NCI-H345 treated with DMSO at 0.1 percent for 48 hours (cell line): ENCODE measurements at regions not wholly inside any gene's neighbourhood (a gene's known extent, or its start where the extent isn't known, plus 50 kb on each side); places are given as distances from the start of the nearest gene placed in this dataset.
A peak's percentile ranks its signal among the peaks of the same experiment; 100 is the strongest.

ENCODE experiments used
- DNase-seq: peaks from one replicate; lab custom pipeline; 2025; ENCODE audit not compliant: unreplicated experiment; lab: John Stamatoyannopoulos, UW

GRCh38 chr14:86052868-86053267 is 522.9 kb downstream of the FLRT2 start:
- DNase-seq, result no peak

DNA sequence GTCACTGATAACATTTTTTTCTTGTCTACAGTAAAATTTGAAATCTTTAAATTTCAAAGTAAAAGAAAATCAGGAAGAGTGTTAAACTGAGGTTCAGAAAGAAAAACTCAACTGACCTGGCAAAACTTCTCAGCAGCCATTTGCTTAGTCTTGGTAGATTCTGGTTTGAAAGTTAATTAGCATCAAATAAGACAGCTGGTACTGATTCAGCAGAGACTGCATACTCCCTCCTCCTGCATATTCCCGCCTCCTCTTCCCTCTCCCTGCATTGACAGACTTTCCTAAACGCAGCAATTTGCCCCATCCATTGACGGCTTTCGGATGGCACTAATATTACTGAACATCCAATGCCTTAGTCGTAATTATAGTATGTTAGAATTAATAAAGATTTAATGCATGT is 520.8 kb downstream of the FLRT2 start:
- DNase-seq, result no peak

DNA sequence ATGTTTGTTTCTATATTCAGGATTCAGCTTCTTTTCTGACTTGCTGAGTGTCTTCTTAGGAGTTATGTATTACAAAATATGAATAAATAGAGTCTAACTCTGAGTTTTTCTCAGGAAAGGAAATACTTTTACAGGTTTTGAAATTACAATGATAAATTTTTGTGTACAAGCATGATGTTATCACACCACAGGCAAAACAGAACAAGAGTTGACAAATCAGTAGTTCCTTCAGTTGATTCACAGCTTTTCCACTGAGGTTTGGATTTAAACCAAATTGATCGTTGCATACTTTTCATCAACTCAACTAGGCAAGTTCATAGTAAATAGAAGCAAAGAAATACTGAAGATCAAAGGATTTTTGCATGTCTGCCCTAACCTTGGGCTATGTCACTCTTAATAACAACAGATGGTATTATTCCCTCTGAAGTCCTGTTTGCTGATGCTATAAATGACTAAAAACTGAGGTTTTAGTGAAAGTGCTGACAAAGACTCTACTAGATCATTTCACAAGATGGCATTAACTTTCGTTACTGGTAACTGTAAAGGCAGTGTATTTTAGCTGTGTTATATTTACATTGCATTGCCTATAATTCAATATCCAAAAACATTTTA is 520.2 kb downstream of the FLRT2 start:
- no peak for DNase-seq

GRCh38 chr14:86039176-86039575 is 509.2 kb downstream of the FLRT2 start:
- DNase-seq, result no peak

- peak; percentile 32 for DNase-seq
Observed at GRCh38 chr14:86038387-86039042, 508.6 kb downstream of the FLRT2 start.

DNA sequence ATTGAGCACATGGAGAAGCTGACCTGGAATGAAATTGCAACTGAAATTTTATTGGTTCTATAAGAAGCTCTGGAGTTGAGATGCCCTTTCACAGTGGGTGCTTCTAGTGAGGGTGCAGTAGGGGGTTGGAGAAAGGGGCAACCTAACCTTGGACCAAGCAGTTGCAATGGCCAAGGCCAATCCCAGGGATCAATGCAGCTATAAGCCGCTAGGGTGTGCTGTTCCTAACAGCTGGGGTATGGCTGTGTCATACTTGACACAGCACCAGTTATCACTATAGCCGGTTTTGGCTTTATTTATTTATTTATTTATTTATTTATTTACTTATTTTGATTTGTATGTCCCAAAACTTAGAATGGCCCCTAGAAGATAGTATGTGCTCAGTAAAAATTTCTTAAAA is 505.9 kb downstream of the FLRT2 start:
- DNase-seq, result no peak

- no peak for DNase-seq
Observed at GRCh38 chr14:86027990-86028389, 498.0 kb downstream of the FLRT2 start.

- DNase-seq, result no peak
Observed at GRCh38 chr14:86027144-86027543, 497.2 kb downstream of the FLRT2 start.

DNA sequence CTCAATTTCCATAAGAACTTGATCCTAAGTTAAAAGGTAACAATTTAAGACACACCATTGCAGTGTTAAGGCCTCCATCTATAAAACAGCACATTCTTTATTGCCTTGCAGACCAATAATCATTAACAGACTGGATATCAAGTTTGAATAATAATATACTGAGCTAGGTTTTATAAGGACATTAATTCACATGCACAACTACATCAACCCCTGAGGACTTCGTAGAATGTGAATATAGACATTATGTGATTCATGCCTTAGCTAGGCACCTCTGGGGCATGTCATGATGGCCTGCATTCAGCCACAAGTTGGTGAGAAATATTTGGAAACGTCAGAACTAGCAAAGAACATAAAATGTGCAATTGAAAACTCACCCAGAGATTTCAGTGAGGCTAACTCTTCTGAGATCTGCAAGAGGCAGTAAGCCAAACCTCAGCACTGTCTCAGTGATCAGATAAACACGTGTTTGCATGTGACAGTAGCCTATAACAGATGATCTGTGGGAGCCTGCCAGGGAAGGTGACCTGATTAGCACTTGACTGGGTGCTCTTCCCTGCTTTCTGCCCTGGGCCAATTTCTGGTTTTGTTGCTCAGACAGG is 492.2 kb downstream of the FLRT2 start:
- DNase-seq, result no peak

DNA sequence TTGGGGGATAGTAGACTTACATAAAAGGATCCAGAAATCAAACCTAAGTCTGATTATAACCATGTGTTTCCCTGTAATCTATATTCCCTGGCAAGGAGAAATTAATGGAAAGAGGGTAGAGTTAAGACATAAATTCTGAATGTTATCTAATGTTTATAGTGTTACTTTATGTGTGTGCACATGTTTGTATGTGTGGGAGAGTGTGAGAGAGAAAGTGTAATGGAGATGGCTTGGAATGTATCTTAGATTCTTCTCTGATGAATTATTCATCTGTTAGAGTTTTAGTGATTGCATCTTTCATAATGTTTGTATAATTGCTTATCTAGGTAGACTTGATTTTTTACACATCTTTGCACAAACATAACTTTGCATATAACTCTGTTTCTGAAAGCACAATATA is 490.9 kb downstream of the FLRT2 start:
- no peak for DNase-seq

GRCh38 chr14:86015941-86016340 is 486.0 kb downstream of the FLRT2 start:
- DNase-seq, result no peak

DNA sequence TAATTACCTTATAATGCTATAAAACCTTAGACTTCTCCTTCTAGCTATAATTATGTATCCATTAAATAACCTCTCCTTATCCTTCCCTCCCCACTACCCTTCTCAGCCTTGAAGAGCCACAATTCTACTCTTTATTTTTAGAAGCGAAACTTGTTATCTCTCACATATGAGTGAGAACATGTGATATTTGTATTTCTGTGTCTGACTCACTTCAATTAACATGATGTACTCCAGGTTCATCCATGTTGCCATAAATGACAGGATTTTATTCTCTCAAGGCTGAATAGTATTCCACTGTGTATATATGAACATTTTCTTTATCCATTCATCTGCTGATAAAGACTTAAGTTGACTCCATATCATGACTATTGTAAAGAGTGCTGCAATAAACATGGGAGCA is 485.6 kb downstream of the FLRT2 start:
- DNase-seq, result no peak

GRCh38 chr14:86013641-86014040 is 483.7 kb downstream of the FLRT2 start:
- DNase-seq, result no peak

DNA sequence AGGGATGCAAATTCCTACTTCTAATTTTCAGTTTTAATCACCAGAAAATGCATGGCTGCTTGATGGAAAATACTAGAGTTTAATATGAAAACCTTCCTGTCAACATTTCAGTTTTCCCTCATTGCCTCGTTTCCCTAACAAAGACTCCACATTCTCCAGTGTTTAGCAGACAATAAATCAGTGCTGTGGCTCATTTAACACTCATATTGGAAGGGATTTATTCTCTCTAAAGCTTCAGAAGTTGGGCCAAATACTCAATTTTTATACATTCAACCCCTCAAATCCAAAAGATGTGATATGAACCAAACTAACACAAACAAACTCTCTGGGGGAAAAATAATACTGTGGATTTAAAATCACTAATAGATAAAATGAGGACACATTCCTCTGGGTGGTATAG is 482.5 kb downstream of the FLRT2 start:
- no peak for DNase-seq

GRCh38 chr14:86003998-86004397 is 474.1 kb downstream of the FLRT2 start:
- DNase-seq, result no peak

- no peak for DNase-seq
Observed at GRCh38 chr14:85996551-85996950, 466.6 kb downstream of the FLRT2 start.

DNA sequence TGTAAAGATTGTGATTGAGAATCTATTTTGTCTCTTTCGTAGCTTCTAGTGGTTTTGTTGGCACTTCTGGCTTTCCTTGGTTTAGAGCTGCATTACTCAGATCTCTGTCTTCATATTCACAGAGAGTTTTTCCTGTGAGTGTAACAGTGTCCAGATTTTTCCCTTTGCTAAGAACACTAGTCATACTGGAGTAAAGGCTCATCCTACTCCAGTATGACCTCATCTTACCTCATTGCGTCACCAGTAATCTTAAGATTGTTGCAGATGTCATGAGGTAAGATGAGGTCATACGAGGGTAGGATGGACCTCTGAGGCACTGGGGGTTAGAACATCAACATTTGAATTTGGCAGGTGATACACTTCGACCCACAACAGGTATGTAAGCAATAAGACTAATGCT is 461.2 kb downstream of the FLRT2 start:
- no peak for DNase-seq

DNA sequence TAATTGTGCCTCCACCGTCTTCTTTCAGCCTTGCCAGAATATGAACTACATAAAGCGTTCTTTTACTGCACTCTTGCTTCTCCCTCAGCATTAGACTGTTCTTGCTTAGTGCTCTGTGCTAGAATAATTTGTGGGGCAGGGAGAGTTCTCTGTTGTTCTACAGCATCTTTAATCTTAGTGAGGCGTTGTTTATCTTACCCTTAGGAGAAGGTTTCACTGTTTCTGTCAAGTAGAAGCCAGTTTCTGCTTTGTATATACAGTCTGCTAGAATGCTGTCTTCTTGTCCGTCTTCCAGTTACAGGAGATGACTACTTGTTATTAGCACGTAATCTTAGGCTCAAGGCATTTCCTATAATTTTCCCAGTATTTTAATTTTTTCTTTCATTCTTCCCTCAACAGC is 458.0 kb downstream of the FLRT2 start:
- no peak for DNase-seq

DNA sequence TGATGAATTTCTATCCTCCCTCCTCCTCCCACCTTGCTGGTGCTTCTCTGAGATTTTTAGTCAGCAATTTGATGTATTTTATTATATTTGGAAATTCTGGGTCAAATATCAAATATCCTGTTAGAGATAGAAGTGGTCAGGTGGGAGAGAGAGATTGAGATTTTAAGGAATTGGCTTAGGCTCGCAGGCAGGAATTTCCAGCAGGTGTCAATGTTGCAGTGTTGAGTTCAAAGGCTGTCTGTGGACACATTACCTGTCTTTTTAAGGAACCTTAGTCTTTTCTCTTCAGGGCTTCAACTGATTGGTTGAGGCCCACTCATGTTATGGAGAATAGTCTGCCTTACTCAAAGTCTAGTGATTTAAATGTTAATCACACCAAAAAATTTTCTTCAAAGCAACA is 457.3 kb downstream of the FLRT2 start:
- no peak for DNase-seq

DNA sequence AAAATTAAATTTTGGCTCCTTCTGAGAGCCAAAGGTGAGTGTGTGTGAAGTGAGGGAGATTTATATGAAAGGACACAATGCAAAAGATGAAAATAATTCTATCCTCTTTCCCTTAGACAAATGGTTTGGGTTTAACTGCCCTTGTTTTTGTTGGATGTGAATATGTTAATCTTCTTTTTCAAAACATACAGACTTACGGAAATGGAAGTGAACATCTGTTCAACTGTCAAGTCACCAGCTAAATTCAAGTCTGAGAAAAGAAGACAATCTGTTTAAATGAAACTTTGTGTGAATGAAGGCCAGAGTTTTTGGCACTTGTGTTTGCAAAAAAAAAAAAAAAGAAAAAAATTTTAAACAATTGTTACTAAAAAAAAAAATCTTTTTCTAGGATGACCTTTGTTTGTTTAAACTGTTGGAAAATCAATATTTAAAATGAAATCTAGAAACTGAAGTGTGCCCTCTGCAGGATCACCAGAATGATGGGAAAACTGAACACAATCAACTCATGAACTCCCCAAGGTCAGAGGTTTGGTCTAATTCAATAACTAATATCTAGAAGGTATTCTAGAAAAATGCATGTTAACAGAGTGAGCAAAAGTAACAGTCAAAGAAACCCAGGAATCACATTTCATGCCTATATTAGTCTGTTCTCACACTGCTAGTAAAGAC is 448.8 kb downstream of the FLRT2 start:
- DNase-seq, result no peak

- DNase-seq, result no peak
Observed at GRCh38 chr14:85974602-85975001, 444.7 kb downstream of the FLRT2 start.

DNA sequence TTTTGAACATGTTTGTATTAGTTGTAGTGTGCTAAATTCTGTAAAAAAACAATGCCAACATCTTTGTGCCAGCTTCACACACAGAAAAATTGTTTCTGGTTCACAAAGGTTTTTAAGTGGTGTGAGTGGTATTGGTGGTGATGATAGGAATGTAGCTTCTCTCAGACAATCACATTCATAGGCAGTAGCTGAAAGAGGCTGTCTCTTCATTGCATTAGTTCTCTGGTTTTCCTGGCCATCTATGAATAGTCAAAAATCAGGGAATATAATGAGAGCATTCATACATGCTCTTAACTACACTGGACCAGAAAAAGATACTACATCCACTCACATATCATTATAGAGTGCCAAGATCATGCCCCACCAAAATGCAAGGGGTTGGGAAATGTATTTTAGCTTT is 433.5 kb downstream of the FLRT2 start:
- DNase-seq, result no peak
